A673 (cell line): ENCODE measurements at regions not wholly inside any gene's neighbourhood (a gene's known extent, or its start where the extent isn't known, plus 50 kb on each side); places are given as distances from the start of the nearest gene placed in this dataset.

Source experiments
- CTCF ChIP-seq: fragments of 300-800, 200-600 bp; sonication (generic); conservative IDR thresholded peaks from 2 replicates; pipeline ENCODE4 v1.5.1; 2017; ENCODE audit warnings: low read depth, mild to moderate bottlenecking, antibody characterized with exemption, low read length, moderate library complexity, mixed read lengths
- EZH2 ChIP-seq: fragments of 200-600 bp; sonication (generic); IDR thresholded peaks from 2 replicates; pipeline ENCODE4 v1.6.1; 2017; ENCODE audit warnings: borderline replicate concordance, low read depth, mild to moderate bottlenecking, mixed read lengths, antibody characterized with exemption, low read length; ENCODE audit not compliant: poor library complexity, severe bottlenecking

GRCh38 chr7:114084002-114084471 lies 165.2 kb upstream of the PPP1R3A start:
- no peak for TF ChIP-seq CTCF
- no peak for TF ChIP-seq EZH2
